Fibroblast of villous mesenchyme (primary cell): ENCODE measurements at regions not wholly inside any gene's neighbourhood (a gene's known extent, or its start where the extent isn't known, plus 50 kb on each side); places are given as distances from the start of the nearest gene placed in this dataset.
A peak's percentile ranks its signal among the peaks of the same experiment; 100 is the strongest.

Experiments used
- DNase-seq: peaks from one replicate; pipeline ENCODE4 v3.0.0-alpha.2; 2010; ENCODE audit warnings: low read depth
- H3K4me3 ChIP-seq: 2 replicates; pipeline ENCODE4 v1.5.1; 2011; ENCODE audit warnings: low read depth, mild to moderate bottlenecking, low read length
- TF ChIP-seq, protein P1 (sequence below): IDR thresholded peaks from 2 replicates; pipeline ENCODE4 v1.5.1; 2012; ENCODE audit warnings: low read depth, mild to moderate bottlenecking, low read length; ENCODE audit not compliant: insufficient read depth

DNA sequence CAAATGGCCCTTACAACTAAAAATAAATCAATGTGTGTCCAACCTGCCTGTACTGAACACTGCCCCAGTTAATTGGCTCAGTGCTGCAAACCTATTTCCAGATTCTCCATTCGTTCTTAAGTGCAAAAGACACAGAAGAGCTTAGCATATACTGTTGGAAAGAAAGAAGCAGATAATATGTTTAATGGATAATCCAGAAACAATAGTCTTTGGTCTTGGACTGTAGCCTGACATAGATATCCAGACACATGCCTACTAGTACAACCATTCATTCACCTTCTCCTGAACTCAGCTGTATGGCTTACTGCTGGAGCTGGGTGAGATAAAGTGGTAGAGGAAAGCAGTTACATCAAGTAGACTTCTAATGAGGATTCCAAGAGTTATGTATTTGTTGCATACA lies 77.0 kb downstream of the LUZP4 start:
- TF ChIP-seq, protein P1, sequence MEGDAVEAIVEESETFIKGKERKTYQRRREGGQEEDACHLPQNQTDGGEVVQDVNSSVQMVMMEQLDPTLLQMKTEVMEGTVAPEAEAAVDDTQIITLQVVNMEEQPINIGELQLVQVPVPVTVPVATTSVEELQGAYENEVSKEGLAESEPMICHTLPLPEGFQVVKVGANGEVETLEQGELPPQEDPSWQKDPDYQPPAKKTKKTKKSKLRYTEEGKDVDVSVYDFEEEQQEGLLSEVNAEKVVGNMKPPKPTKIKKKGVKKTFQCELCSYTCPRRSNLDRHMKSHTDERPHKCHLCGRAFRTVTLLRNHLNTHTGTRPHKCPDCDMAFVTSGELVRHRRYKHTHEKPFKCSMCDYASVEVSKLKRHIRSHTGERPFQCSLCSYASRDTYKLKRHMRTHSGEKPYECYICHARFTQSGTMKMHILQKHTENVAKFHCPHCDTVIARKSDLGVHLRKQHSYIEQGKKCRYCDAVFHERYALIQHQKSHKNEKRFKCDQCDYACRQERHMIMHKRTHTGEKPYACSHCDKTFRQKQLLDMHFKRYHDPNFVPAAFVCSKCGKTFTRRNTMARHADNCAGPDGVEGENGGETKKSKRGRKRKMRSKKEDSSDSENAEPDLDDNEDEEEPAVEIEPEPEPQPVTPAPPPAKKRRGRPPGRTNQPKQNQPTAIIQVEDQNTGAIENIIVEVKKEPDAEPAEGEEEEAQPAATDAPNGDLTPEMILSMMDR = no peak
- no peak for DNase-seq
- H3K4me3 ChIP-seq = no peak overlapping the region

DNA sequence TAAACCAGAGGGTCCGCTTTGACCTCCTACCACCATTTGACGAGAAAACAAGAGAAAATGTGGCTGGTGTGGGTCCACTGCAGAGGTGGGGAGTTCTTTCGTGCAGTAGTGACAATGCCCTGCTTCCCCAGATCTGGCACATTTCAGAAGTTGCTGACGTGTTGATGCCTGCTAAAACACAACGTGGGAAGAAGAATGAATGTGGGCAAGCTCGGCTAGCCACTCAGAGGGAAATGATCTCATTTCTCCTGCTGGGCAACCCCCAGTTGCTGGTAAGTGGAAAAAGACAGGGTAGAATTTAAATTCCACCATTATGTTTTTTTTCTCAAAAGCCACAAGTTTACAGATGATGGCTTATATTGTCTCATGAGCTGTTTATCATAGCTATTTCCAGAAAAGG lies 77.9 kb downstream of the LUZP4 start:
- DNase-seq = peak; percentile 55
- H3K4me3 ChIP-seq = no peak overlapping the region
- TF ChIP-seq, protein P1 = no peak

DNA sequence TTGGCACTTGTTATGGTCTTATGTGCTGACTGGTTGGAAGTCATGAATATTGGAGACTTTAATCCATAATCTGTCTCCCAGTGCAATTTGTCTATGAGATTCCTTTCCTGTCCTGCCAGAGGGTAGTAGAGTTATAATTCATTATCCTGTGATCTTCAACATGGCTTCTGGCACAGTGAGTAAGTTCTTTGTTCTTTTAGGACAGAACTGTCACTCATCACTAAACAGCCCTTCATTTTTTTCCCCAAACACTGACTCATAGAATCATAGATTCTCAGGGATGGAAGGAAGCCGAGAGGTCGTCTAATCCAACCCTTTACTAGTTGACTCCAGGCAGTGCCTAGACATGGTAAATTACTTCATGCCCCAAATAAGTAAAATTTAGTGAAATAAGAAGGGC lies 78.4 kb downstream of the LUZP4 start:
- no peak for DNase-seq
- TF ChIP-seq, protein P1 = no peak
- no peak overlapping the region for H3K4me3 ChIP-seq

DNA sequence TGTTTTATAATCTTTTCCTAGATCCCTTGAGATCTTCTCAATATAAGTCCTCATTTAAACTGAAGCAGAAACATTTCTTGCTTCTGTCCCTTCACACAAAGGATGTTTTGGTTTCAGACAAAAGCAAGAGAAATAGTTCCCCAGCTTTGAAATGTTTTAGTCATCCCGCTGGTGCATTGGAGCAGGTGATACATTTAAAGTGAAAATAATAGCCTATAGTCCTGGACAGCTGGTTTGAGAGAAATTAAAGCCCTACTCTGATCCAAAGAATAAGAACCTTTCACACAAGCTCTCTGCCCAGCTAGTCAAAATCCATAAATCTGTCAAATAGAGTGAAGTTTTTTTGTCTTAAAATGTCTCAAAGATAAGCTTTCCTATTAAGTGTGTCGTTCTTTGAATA lies 79.4 kb downstream of the LUZP4 start:
- H3K4me3 ChIP-seq = no peak overlapping the region
- TF ChIP-seq, protein P1 = no peak
- DNase-seq = no peak

DNA sequence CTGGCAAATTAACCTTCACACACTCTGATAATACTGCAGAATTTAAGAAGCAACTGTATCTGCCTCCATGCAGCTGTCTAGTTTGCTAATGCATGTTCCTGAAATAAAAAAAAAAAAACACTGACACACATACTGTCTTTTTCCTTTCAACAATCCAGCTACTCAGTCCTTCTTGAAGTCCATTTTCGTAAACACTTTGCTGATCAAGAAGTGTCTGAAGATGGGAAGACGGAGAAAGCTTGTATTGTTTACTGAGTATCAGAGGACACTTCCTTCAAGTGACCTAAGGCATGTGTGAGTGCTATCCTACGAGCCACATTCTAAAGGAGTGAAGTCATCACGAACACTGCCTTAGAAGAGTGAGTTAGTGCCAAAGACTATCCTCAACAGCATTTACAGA lies 82.6 kb downstream of the LUZP4 start:
- H3K4me3 ChIP-seq = no peak overlapping the region
- DNase-seq = peak; percentile 60
- TF ChIP-seq, protein P1 = no peak

DNA sequence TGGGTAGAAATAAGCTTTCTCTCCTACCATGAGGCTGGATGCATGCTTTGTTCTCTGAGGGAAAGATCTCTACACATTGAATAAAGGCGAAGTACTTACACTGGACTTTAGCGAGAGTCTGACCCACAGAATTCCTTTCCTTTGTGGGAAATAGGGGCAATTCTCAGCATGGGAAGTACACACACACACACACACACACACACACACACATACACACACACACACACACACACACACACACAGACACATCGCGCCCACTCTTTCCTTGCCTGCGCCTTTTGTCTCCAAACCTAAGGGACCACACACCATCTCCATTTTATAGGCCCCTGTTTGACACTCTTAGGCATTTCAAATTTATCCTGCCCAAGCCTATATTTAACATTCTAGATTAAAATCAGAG lies 83.8 kb downstream of the LUZP4 start:
- H3K4me3 ChIP-seq = no peak overlapping the region
- DNase-seq = no peak
- TF ChIP-seq, protein P1 = no peak

DNA sequence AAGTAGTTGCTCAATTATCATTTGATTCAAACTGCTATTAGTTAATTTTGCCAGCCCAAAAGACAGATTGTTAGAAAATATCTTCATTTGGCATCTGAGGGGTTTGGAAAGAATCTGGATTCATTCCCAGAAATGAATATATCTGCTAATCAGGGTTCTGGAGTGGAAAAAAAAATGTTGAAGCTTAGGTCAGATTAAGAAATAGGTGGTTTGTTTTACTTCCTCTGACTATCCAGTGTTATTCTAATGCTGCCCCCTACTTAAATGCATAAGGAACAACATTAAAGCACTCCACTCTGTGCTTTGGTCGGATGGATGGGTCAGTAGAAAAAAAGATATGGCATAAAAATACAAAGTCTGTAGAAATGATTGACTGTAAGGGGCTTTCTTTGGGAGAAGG lies 89.0 kb downstream of the LUZP4 start:
- DNase-seq = peak; percentile 45
- TF ChIP-seq, protein P1 = peak; percentile 8
- no peak overlapping the region for H3K4me3 ChIP-seq
